HG02840 (cell line): ENCODE measurements at regions not wholly inside any gene's neighbourhood (a gene's known extent, or its start where the extent isn't known, plus 50 kb on each side); places are given as distances from the start of the nearest gene placed in this dataset.
A peak's percentile ranks its signal among the peaks of the same experiment; 100 is the strongest.

Experiments
- ATAC-seq: cut with Tn5 transposase; IDR thresholded peaks from one replicate; pipeline ENCODE4 v1.9.1; 2021; ENCODE audit warnings: mild to moderate bottlenecking, moderate library complexity, moderate number of reproducible peaks; ENCODE audit not compliant: unreplicated experiment, low FRiP score

- no peak for ATAC-seq
Observed at GRCh38 chr3:107428051-107428858, 51.0 kb downstream of the CCDC54 start.

- ATAC-seq: peak; percentile 48
Observed at GRCh38 chr3:107429320-107430181, 52.3 kb downstream of the CCDC54 start.

GRCh38 chr3:107430214-107430995, 53.2 kb downstream of the CCDC54 start:
- peak; percentile 3 for ATAC-seq

- peak; percentile 19 for ATAC-seq
Observed at GRCh38 chr3:107430996-107431245, 53.7 kb downstream of the CCDC54 start.

- peak; percentile 51 for ATAC-seq
Observed at GRCh38 chr3:107431246-107432012, 54.2 kb downstream of the CCDC54 start.

GRCh38 chr3:107432013-107432515, 54.8 kb downstream of the CCDC54 start:
- ATAC-seq: no peak

- no peak for ATAC-seq
Observed at GRCh38 chr3:107432646-107433045, 55.4 kb downstream of the CCDC54 start.

- ATAC-seq: no peak
Observed at GRCh38 chr3:107436029-107436428, 58.8 kb downstream of the CCDC54 start.

- ATAC-seq: no peak
Observed at GRCh38 chr3:107438671-107439070, 61.4 kb downstream of the CCDC54 start.

GRCh38 chr3:107441617-107442016, 64.4 kb downstream of the CCDC54 start:
- ATAC-seq: no peak

- no peak for ATAC-seq
Observed at GRCh38 chr3:107443461-107443860, 66.2 kb downstream of the CCDC54 start.

- no peak for ATAC-seq
Observed at GRCh38 chr3:107446706-107447105, 69.5 kb downstream of the CCDC54 start.

- no peak for ATAC-seq
Observed at GRCh38 chr3:107450254-107450893, 72.4 kb upstream of the BBX start.

- no peak for ATAC-seq
Observed at GRCh38 chr3:107452436-107452835, 70.3 kb upstream of the BBX start.

GRCh38 chr3:107453504-107453903, 69.3 kb upstream of the BBX start:
- ATAC-seq: no peak

- ATAC-seq: no peak
Observed at GRCh38 chr3:107455621-107456020, 67.1 kb upstream of the BBX start.

GRCh38 chr3:107456501-107456900, 66.3 kb upstream of the BBX start:
- ATAC-seq: no peak

- ATAC-seq: no peak
Observed at GRCh38 chr3:107458871-107459270, 63.9 kb upstream of the BBX start.

- no peak for ATAC-seq
Observed at GRCh38 chr3:107461721-107462120, 61.0 kb upstream of the BBX start.

- ATAC-seq: no peak
Observed at GRCh38 chr3:107464037-107464436, 58.7 kb upstream of the BBX start.
